ENCODE measurements at regions not wholly inside any gene's neighbourhood (a gene's known extent, or its start where the extent isn't known, plus 50 kb on each side); places are given as distances from the start of the nearest gene placed in this dataset.
"Not testable (repeated sequence)": the region's sequence is repeated elsewhere in the genome, so short reads cannot be mapped to it uniquely, and the experiment has no call there.

GRCh38 chr6:88390998-88391397 lies 224.9 kb upstream of the CNR1 start:
- H3K27ac ChIP-seq (ENCODE audit: low read depth in 1 of 2, low read length in 2 of 2); H3K9me3 ChIP-seq (ENCODE audit: control insufficient read depth, low read length); H3K27me3 ChIP-seq (ENCODE audit: control insufficient read depth in 1 of 2, insufficient read depth in 2 of 2, low read length in 1 of 2); intact Hi-C loops (cut with DNase I); H3K4me3 ChIP-seq (ENCODE audit: low read length in 2 of 2); DNase-seq; H3K36me3 ChIP-seq (ENCODE audit: control insufficient read depth in 1 of 2, insufficient read depth in 2 of 2, low read length in 1 of 2); H3K4me1 ChIP-seq (ENCODE audit: control insufficient read depth in 1 of 2, insufficient read depth in 2 of 2, low read length in 2 of 2); ATAC-seq (ENCODE audit: low FRiP score): not testable (repeated sequence)
- 75 to 79% methylated on average over 7 of the region's 7 CpGs for WGBS, 2 donors

- H3K4me3 ChIP-seq (ENCODE audit: low read length in 2 of 2) = no peak overlapping the region
- no peaks in the 10 kb centered on the region for H3K9me3 ChIP-seq (ENCODE audit: control insufficient read depth, low read length)
- DNase-seq (no peak), ATAC-seq (ENCODE audit: low FRiP score) (no peak)
- intact Hi-C loops (cut with DNase I) = no loop called here
- no peak overlapping the region for H3K27ac ChIP-seq (ENCODE audit: low read depth in 1 of 2, low read length in 2 of 2)
- no peaks in the 10 kb centered on the region for H3K4me1 ChIP-seq (ENCODE audit: control insufficient read depth in 1 of 2, insufficient read depth in 2 of 2, low read length in 2 of 2)
- H3K27me3 ChIP-seq (ENCODE audit: control insufficient read depth in 1 of 2, insufficient read depth in 2 of 2, low read length in 1 of 2) = no peaks in the 10 kb centered on the region
- no peaks in the 10 kb centered on the region for H3K36me3 ChIP-seq (ENCODE audit: control insufficient read depth in 1 of 2, insufficient read depth in 2 of 2, low read length in 1 of 2)
These were observed 222.4 kb upstream of the CNR1 start for GRCh38 chr6:88388589-88388988.

GRCh38 chr6:88386167-88386566 lies 220.0 kb upstream of the CNR1 start:
- Histone ChIP-seq H3K4me1 (ENCODE audit: control insufficient read depth in 1 of 2, insufficient read depth in 2 of 2, low read length in 2 of 2) (no peaks in the 10 kb centered on the region), H3K4me3 (ENCODE audit: low read length in 2 of 2) (no peak overlapping the region), H3K36me3 (ENCODE audit: control insufficient read depth in 1 of 2, insufficient read depth in 2 of 2, low read length in 1 of 2) (no peaks in the 10 kb centered on the region), H3K27me3 (ENCODE audit: control insufficient read depth in 1 of 2, insufficient read depth in 2 of 2, low read length in 1 of 2) (no peaks in the 10 kb centered on the region), H3K27ac (ENCODE audit: low read depth in 1 of 2, low read length in 2 of 2) (no peak overlapping the region), H3K9me3 (ENCODE audit: control insufficient read depth, low read length) (no peaks in the 10 kb centered on the region)
- DNase-seq (no peak), ATAC-seq (ENCODE audit: low FRiP score) (no peak)
- intact Hi-C loops (cut with DNase I) = no loop called here

GRCh38 chr6:88383183-88383582 lies 217.0 kb upstream of the CNR1 start:
- H3K4me1 ChIP-seq (ENCODE audit: control insufficient read depth in 1 of 2, insufficient read depth in 2 of 2, low read length in 2 of 2) = peaks cover 2 to 4% of the 10 kb centered on the region in 2 donors
- H3K27me3 ChIP-seq (ENCODE audit: control insufficient read depth in 1 of 2, insufficient read depth in 2 of 2, low read length in 1 of 2) = no peaks in the 10 kb centered on the region
- ATAC-seq (ENCODE audit: low FRiP score) (no peak), DNase-seq (no peak)
- no peaks in the 10 kb centered on the region for H3K36me3 ChIP-seq (ENCODE audit: control insufficient read depth in 1 of 2, insufficient read depth in 2 of 2, low read length in 1 of 2)
- H3K27ac ChIP-seq (ENCODE audit: low read depth in 1 of 2, low read length in 2 of 2) = no peak overlapping the region
- no peaks in the 10 kb centered on the region for H3K9me3 ChIP-seq (ENCODE audit: control insufficient read depth, low read length)
- intact Hi-C loops (cut with DNase I) = no loop called here
- H3K4me3 ChIP-seq (ENCODE audit: low read length in 2 of 2) = no peak overlapping the region
- WGBS, 2 donors = 96 to 99% methylated on average over 2 of the region's 2 CpGs

- no peak for ATAC-seq (ENCODE audit: low FRiP score)
- Histone ChIP-seq H3K27ac (ENCODE audit: low read depth in 1 of 2, low read length in 2 of 2) (peak overlapping the region in 1 of 2 donors; percentile 22), H3K4me1 (ENCODE audit: control insufficient read depth in 1 of 2, insufficient read depth in 2 of 2, low read length in 2 of 2) (peaks cover 2 to 7% of the 10 kb centered on the region in 2 donors), H3K9me3 (ENCODE audit: control insufficient read depth, low read length) (no peaks in the 10 kb centered on the region), H3K4me3 (ENCODE audit: low read length in 2 of 2) (no peak overlapping the region), H3K36me3 (ENCODE audit: control insufficient read depth in 1 of 2, insufficient read depth in 2 of 2, low read length in 1 of 2) (no peaks in the 10 kb centered on the region), H3K27me3 (ENCODE audit: control insufficient read depth in 1 of 2, insufficient read depth in 2 of 2, low read length in 1 of 2) (no peaks in the 10 kb centered on the region)
- DNase-seq = no peak
- intact Hi-C loops (cut with DNase I) = no loop called here
These were observed 215.1 kb upstream of the CNR1 start for GRCh38 chr6:88381289-88381642.

GRCh38 chr6:88380618-88381288 lies 214.6 kb upstream of the CNR1 start:
- H3K36me3 ChIP-seq (ENCODE audit: control insufficient read depth in 1 of 2, insufficient read depth in 2 of 2, low read length in 1 of 2) = no peaks in the 10 kb centered on the region
- intact Hi-C loops (cut with DNase I) = no loop called here
- no peaks in the 10 kb centered on the region for H3K9me3 ChIP-seq (ENCODE audit: control insufficient read depth, low read length)
- peaks cover 2 to 7% of the 10 kb centered on the region in 2 donors for H3K4me1 ChIP-seq (ENCODE audit: control insufficient read depth in 1 of 2, insufficient read depth in 2 of 2, low read length in 2 of 2)
- H3K27ac ChIP-seq (ENCODE audit: low read depth in 1 of 2, low read length in 2 of 2) = peak overlapping the region in 1 of 2 donors; percentile 22
- H3K4me3 ChIP-seq (ENCODE audit: low read length in 2 of 2) = no peak overlapping the region
- DNase-seq = no peak
- no peak for ATAC-seq (ENCODE audit: low FRiP score)
- WGBS, 2 donors = 23 to 24% methylated on average over 4 of the region's 4 CpGs
- H3K27me3 ChIP-seq (ENCODE audit: control insufficient read depth in 1 of 2, insufficient read depth in 2 of 2, low read length in 1 of 2) = no peaks in the 10 kb centered on the region

GRCh38 chr6:88380083-88380482 lies 213.9 kb upstream of the CNR1 start:
- peak; percentile 73 for ATAC-seq (ENCODE audit: low FRiP score)
- Histone ChIP-seq H3K4me1 (ENCODE audit: control insufficient read depth in 1 of 2, insufficient read depth in 2 of 2, low read length in 2 of 2) (peaks cover 2 to 7% of the 10 kb centered on the region in 2 donors), H3K27ac (ENCODE audit: low read depth in 1 of 2, low read length in 2 of 2) (no peak overlapping the region), H3K4me3 (ENCODE audit: low read length in 2 of 2) (no peak overlapping the region), H3K9me3 (ENCODE audit: control insufficient read depth, low read length) (no peaks in the 10 kb centered on the region), H3K27me3 (ENCODE audit: control insufficient read depth in 1 of 2, insufficient read depth in 2 of 2, low read length in 1 of 2) (no peaks in the 10 kb centered on the region), H3K36me3 (ENCODE audit: control insufficient read depth in 1 of 2, insufficient read depth in 2 of 2, low read length in 1 of 2) (no peaks in the 10 kb centered on the region)
- intact Hi-C loops (cut with DNase I) = no loop called here
- peak; percentile 80 to 84 for DNase-seq
- 1 to 3% methylated on average over 2 of the region's 2 CpGs for WGBS, 2 donors

GRCh38 chr6:88378639-88379038 lies 212.5 kb upstream of the CNR1 start:
- 56 to 57% methylated on average over 4 of the region's 4 CpGs for WGBS, 2 donors
- intact Hi-C loops (cut with DNase I) = loop anchor here in 1 of 2 donors (10.0 kb wide), 1 partner anchor 206 kb away; no protein-coding TSS in a partner anchor
- Histone ChIP-seq H3K27me3 (ENCODE audit: control insufficient read depth in 1 of 2, insufficient read depth in 2 of 2, low read length in 1 of 2) (no peaks in the 10 kb centered on the region), H3K36me3 (ENCODE audit: control insufficient read depth in 1 of 2, insufficient read depth in 2 of 2, low read length in 1 of 2) (no peaks in the 10 kb centered on the region), H3K27ac (ENCODE audit: low read depth in 1 of 2, low read length in 2 of 2) (peak overlapping the region in 1 of 2 donors; percentile 48), H3K9me3 (ENCODE audit: control insufficient read depth, low read length) (no peaks in the 10 kb centered on the region), H3K4me1 (ENCODE audit: control insufficient read depth in 1 of 2, insufficient read depth in 2 of 2, low read length in 2 of 2) (peaks cover 2 to 7% of the 10 kb centered on the region in 2 donors), H3K4me3 (ENCODE audit: low read length in 2 of 2) (no peak overlapping the region)
- ATAC-seq (ENCODE audit: low FRiP score) (no peak), DNase-seq (no peak)

GRCh38 chr6:88377976-88378568 lies 211.9 kb upstream of the CNR1 start:
- Histone ChIP-seq H3K4me1 (ENCODE audit: control insufficient read depth in 1 of 2, insufficient read depth in 2 of 2, low read length in 2 of 2) (peaks cover 2 to 7% of the 10 kb centered on the region in 2 donors), H3K27me3 (ENCODE audit: control insufficient read depth in 1 of 2, insufficient read depth in 2 of 2, low read length in 1 of 2) (no peaks in the 10 kb centered on the region), H3K4me3 (ENCODE audit: low read length in 2 of 2) (no peak overlapping the region), H3K9me3 (ENCODE audit: control insufficient read depth, low read length) (no peaks in the 10 kb centered on the region), H3K27ac (ENCODE audit: low read depth in 1 of 2, low read length in 2 of 2) (peak overlapping the region; percentile 36 to 48), H3K36me3 (ENCODE audit: control insufficient read depth in 1 of 2, insufficient read depth in 2 of 2, low read length in 1 of 2) (no peaks in the 10 kb centered on the region)
- ATAC-seq (ENCODE audit: low FRiP score) = no peak
- intact Hi-C loops (cut with DNase I) = loop anchor here in 1 of 2 donors (10.0 kb wide), 1 partner anchor 207 kb away; no protein-coding TSS in a partner anchor
- no peak for DNase-seq
- WGBS, 2 donors = 92% methylated on average over 8 of the region's 8 CpGs

Measured in aorta (tissue), 5 donors.